NCI-H69 (cell line): ENCODE measurements at regions not wholly inside any gene's neighbourhood (a gene's known extent, or its start where the extent isn't known, plus 50 kb on each side); places are given as distances from the start of the nearest gene placed in this dataset.
A peak's percentile ranks its signal among the peaks of the same experiment; 100 is the strongest.

Experiments
- DNase-seq: peaks from one replicate; lab custom pipeline; 2025; lab: John Stamatoyannopoulos, UW

GRCh38 chr20:40808936-40809335 is 119.9 kb upstream of the MAFB start:
- DNase-seq, result no peak

DNA sequence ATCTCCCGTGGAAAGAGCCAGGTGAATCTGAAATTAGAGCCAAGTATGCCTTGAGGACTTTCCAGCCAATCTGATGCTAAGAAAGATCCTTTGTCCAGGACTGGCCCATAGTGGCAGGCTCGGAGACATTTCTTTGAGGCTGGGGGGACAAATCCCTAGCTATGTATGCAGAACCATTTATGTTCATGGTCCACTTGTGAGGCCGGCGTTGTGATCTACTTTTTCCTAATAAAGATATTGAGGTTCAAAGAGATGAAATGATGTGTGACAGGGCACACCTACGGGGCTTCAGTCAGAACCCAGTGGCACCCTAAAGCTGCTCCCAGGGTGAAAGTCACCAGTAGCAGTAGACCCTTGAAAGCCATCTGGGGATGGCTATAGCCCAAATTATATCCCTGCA is 120.3 kb upstream of the MAFB start:
- no peak for DNase-seq

- no peak for DNase-seq
Measured at GRCh38 chr20:40810332-40811000, 121.4 kb upstream of the MAFB start.

DNA sequence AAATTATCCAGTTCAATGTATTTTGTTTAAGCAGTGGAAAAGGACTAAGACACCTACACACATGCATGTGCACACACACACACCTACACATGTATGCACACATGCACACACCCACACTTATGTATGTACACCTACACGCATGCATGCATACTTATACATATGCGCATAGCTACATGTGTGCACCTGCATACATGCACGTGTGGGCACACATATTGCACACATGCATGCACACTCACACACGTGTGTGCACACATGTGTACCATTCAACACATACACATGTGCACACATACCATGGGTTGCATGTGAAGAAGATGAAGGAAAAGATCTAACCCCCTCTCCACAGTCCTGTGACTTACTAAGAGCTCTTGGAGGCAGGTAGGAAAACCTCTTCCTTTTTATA is 122.0 kb upstream of the MAFB start:
- DNase-seq, result no peak

- DNase-seq, result no peak
Measured at GRCh38 chr20:40811660-40812414, 122.8 kb upstream of the MAFB start.

DNA sequence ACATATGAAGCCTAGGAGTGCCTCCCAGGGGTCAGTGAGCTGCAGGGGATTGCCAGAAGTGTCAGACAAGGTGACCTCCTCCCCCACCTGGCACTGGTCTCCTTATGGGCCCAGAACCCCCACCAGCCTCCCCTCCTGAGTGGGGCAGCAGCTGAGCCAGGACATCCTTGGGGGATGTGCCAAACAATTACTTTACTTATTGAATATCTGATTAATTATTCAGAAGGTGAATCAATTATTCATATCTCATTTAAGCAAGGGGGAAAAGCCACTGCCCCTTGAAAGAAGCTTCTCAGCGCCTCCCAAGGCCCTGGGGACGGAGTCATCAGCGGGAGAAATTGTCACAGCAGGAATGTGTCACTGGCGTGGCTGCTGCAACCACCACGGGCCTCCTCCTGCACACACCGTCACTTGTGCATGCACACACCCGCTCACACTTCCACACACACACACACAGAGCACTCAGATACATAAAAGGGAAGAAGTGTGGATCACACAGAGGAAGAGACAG is 123.4 kb upstream of the MAFB start:
- DNase-seq, result no peak

DNA sequence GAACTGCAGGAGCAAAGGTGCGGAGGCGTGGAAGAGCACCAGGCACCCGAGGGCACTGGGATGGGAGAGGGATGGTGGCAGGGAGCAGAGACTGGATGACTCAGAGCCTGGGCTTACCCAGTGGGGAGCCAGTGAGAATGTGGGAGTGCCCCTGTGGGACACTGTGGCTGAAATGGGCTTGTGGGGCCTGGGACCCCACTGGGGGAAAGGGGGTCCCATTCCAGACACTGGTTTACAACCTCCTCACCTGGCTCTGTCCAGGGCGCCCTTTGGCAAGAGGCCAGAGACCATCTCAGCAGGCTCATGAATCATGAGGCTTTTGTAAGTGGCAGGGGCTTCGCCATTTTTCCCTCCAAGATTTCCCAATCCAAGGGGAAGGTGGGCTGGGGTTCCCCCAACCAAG is 124.0 kb upstream of the MAFB start:
- DNase-seq, result no peak

DNA sequence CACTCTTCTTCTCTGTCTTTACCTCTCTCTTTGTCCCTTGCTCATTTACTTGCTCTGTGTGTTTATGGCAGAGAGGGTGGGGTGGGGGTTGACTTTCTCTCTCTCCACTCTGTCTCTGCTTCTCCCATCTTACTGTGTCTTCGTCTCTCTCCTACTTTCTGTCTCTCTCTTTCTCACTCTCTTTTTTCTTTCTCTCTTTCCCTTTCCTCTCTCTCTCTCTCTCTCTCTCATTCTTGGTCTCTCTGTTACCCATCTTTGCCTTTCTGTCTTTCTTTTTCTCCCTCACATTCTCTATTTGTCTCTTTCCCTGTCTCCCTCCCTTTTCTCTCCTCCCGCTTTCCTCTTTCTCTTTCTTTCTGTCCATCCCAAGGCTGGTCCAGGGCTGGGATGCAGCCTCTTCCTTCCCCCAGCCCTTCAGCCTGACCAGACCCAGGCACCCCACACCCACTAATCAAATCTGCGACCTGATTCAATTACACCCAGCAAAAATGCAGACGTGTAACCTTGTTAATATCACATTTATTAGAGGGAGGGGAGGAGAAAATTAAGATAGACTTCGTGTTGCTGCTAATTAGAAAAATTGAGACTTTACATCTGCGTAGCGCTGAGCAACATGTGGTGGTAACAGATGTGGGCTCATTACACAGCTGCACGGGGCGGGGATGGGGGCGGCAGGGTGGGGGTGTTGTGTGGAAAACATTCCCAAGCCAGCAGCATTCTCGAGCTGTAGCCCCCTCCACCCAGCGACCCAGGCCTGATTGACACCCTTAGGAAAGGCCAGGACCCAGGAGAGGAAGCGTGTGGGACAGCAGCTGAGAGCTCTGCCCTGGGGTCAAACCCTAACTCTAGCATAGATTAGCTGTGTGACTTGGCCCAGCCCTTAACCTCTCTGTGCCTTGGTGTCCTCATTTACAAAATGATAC is 124.9 kb upstream of the MAFB start:
- no peak for DNase-seq

DNA sequence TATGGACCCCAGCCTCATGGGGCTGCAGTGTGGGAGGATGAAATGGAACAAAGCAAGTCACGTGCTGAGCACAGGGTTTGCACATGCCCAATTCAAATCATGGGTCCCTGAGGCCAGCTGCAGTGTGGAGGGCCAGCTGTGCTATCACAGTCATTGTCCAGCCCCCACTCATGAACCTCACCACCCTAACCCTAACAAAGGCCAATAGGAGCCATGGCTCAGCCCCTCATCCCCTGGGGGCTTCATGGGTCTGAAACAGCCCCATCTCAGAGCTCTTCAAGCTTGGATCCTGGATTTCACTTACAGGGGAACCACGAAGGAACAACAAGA is 125.6 kb upstream of the MAFB start:
- no peak for DNase-seq

GRCh38 chr20:40815156-40816038 is 126.4 kb upstream of the MAFB start:
- DNase-seq, result no peak

- DNase-seq, result no peak
Measured at GRCh38 chr20:40816039-40816352, 127.0 kb upstream of the MAFB start.

DNA sequence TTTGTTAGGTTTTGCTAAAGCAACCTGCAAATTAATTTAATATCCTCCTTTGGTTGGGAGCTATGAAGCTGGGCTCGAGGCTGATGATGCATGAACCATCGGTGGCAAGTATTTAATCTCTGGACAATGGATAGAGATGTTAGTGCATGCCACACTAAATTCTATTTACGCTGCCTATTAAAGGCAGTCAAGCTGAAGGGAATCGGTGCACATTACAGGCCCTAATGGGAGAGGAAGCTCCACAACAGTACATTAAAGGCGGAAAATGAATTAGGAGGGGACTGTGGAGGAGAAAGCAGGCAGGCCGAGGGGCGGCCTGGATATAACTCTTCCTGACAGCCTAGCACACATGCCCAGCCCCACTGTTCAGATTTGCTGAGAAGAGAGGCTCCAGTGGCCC is 132.4 kb upstream of the MAFB start:
- no peak for DNase-seq

DNA sequence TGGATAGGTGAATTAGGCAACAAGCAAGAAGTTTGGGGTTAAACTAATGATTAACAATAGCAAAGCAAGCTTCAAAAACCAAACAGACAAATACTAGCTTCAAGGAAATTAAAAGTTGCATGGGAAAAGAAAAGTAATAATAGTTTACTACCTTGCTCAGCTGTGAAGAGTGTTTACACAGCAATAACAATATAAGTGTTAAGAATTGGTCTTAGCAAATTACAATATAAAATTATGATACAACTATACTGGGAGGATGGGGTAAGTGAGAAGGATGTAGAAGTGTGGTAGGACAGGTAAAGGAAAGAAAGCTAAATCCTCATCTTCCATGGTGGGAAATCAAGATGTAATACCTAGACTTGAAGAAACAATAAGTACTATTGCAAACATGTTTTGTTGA is 137.7 kb upstream of the MAFB start:
- DNase-seq, result no peak

DNA sequence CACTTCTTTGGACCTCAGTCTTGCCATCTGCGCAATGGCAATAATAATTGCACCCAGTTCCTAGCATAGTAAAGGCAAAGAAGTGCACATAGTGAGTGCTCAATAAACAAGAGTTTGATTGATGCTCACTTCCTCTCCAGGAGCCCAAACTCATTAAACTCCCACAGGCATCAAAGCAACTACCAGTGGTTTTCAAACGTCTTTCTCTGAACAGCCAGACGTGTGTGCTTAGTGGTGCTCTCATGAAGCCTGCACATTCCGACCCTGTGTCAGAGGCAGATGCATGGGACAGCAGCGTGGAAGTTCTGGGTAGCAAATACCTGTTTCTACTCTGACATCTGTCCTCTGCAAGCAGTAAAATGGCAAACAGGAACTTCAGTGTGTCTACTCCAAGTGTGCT is 146.3 kb upstream of the MAFB start:
- DNase-seq, result no peak

GRCh38 chr20:40838509-40838908 is 149.5 kb upstream of the MAFB start:
- no peak for DNase-seq

GRCh38 chr20:40843251-40843650 is 154.2 kb upstream of the MAFB start:
- peak; percentile 0 for DNase-seq

DNA sequence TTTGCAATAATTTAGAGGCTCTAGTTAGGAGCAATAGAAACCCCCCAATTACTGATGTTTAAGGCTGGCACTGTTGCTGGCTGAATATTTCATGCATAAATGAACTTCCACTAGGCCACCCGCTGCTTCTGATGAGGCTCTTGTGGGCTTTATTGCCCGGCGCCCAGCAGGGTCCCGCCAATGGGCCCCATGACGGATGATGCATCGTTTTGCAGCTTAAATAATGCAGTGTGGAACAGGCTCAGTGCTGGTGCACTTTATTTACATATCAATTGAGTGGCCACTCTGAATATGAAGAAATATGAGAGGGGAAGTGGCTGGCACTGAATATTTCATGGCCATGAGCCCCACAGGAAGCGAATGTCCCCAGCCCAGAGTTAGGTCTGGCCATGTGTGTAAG is 155.3 kb upstream of the MAFB start:
- peak; percentile 68 for DNase-seq

DNA sequence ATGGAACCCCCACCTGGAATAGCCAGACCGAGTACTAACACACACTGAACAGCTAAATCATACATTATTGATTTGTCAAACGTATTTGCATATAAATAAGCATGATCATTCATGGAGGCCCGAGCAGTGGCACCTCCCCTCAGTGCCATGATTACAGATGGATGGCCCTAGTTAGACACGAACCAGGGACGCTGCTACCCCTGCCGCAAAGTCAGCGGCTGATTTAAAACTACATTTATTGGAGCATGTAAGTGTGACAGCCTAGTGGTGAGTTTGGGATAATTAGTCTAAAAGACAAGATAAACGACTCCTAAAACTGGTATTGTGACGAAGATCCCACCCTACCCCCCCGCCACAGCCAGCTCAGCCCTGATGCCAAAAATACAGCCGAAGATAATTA is 159.1 kb upstream of the MAFB start:
- no peak for DNase-seq

DNA sequence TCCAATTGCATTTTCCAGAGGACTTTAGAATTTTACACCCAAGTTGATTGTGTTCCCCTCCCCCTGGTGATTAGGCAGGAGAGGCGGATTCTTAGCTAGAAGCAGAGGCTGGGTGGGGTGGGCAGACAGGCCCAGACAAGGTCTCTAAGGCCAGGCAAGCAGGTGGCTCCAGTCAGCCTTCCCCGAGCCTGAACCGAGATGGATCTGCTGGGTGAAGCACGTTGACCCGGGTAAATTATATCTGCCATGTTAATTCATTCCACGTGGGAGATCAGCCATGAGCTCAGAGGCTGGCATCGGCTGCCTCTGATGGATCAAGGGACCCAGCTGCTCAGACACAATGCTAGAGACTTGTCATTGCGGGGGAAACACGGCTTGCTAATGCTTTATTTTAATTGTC is 159.5 kb upstream of the MAFB start:
- no peak for DNase-seq

DNA sequence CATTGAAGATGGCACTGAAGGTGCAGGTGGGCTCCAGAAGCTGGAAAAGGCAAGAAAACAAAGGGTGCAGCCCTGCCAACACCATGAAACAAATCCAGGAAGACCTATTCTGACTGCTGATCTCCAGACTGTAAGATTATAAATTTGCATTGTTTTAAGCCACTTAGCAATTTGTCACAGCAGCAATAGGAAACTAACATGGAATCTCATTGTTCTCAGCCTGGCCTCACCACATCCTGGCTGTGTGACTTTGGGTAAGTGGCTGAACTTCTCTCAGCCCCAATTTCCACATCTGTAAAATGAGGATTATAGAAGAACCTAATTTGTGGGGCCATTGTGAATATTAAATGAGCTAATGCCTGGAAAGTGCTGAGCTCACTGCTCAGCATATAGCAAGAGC is 160.4 kb upstream of the MAFB start:
- no peak for DNase-seq

GRCh38 chr20:40851051-40851450 is 162.0 kb upstream of the MAFB start:
- DNase-seq, result no peak

DNA sequence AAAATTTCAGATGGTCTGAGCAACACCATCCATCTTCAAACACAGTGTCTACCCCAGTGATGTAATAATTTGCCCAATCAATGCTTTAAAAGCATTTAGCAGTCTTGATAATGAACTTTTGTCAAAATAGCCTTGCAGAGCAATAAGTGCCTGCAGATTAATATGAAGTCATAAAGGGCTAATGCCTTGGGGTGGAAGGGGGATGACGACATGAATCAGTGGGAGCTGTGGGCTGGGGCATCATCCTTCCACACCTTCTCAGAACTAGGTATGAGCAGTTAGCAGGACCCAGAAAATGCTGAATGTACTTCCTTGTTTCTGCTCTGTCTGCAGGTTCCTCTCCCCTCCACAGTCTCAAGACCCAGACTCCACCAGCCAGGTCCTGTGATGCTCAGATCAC is 166.2 kb upstream of the MAFB start:
- no peak for DNase-seq
